ENCODE measurements at regions not wholly inside any gene's neighbourhood (a gene's known extent, or its start where the extent isn't known, plus 50 kb on each side); places are given as distances from the start of the nearest gene placed in this dataset.

- DNase-seq (ENCODE audit: low read depth in 2 of 2), result no peak
Observed at GRCh38 chr21:27023186-27023585, 56.3 kb upstream of the ADAMTS5 start.

GRCh38 chr21:27021801-27022200 lies 54.9 kb upstream of the ADAMTS5 start:
- no peak for DNase-seq (ENCODE audit: low read depth in 2 of 2)

GRCh38 chr21:27021046-27021445 lies 54.2 kb upstream of the ADAMTS5 start:
- no peak for DNase-seq (ENCODE audit: low read depth in 2 of 2)

- no peak for DNase-seq (ENCODE audit: low read depth in 2 of 2)
Observed at GRCh38 chr21:27017246-27017645, 50.4 kb upstream of the ADAMTS5 start.

Measured in stimulated activated CD4-positive, alpha-beta T cell treated with anti-CD3 and anti-CD28 coated beads, Interleukin-1b, Interleukin-23, amount 100 ng/mL, for 1 hour (primary cell).